HG03196 (cell line): ENCODE measurements at regions not wholly inside any gene's neighbourhood (a gene's known extent, or its start where the extent isn't known, plus 50 kb on each side); places are given as distances from the start of the nearest gene placed in this dataset.

Source experiments
- ATAC-seq: cut with Tn5 transposase; IDR thresholded peaks from one replicate; pipeline ENCODE4 v1.9.1; 2021; ENCODE audit not compliant: unreplicated experiment

GRCh38 chr5:5708367-5708919 lies 286.0 kb downstream of the ICE1 start:
- no peak for ATAC-seq

- ATAC-seq: no peak
These were observed 282.5 kb downstream of the ICE1 start for GRCh38 chr5:5705010-5705409.

GRCh38 chr5:5704352-5704751 lies 281.9 kb downstream of the ICE1 start:
- ATAC-seq: no peak

- ATAC-seq: no peak
These were observed 280.5 kb downstream of the ICE1 start for GRCh38 chr5:5702934-5703333.

GRCh38 chr5:5700549-5700948 lies 278.1 kb downstream of the ICE1 start:
- no peak for ATAC-seq

GRCh38 chr5:5699062-5699461 lies 276.6 kb downstream of the ICE1 start:
- ATAC-seq: no peak

GRCh38 chr5:5695266-5695665 lies 272.8 kb downstream of the ICE1 start:
- ATAC-seq: no peak

- ATAC-seq: no peak
These were observed 266.4 kb downstream of the ICE1 start for GRCh38 chr5:5688925-5689310.

- ATAC-seq: no peak
These were observed 265.9 kb downstream of the ICE1 start for GRCh38 chr5:5688194-5688924.

GRCh38 chr5:5687113-5687512 lies 264.6 kb downstream of the ICE1 start:
- ATAC-seq: no peak

GRCh38 chr5:5686356-5686755 lies 263.9 kb downstream of the ICE1 start:
- no peak for ATAC-seq

GRCh38 chr5:5685737-5686136 lies 263.3 kb downstream of the ICE1 start:
- no peak for ATAC-seq

- no peak for ATAC-seq
These were observed 260.7 kb downstream of the ICE1 start for GRCh38 chr5:5683174-5683573.

GRCh38 chr5:5678909-5679308 lies 256.4 kb downstream of the ICE1 start:
- ATAC-seq: no peak

GRCh38 chr5:5677738-5678137 lies 255.3 kb downstream of the ICE1 start:
- no peak for ATAC-seq

GRCh38 chr5:5676218-5676617 lies 253.7 kb downstream of the ICE1 start:
- ATAC-seq: no peak

GRCh38 chr5:5675511-5675910 lies 253.0 kb downstream of the ICE1 start:
- ATAC-seq: no peak

GRCh38 chr5:5671823-5672222 lies 249.3 kb downstream of the ICE1 start:
- no peak for ATAC-seq

- ATAC-seq: no peak
These were observed 244.7 kb downstream of the ICE1 start for GRCh38 chr5:5667136-5667554.

- no peak for ATAC-seq
These were observed 243.9 kb downstream of the ICE1 start for GRCh38 chr5:5666369-5666768.

GRCh38 chr5:5666076-5666365 lies 243.5 kb downstream of the ICE1 start:
- ATAC-seq: no peak

- no peak for ATAC-seq
These were observed 243.0 kb downstream of the ICE1 start for GRCh38 chr5:5665225-5666075.
